GM19328 (cell line): ENCODE measurements at regions not wholly inside any gene's neighbourhood (a gene's known extent, or its start where the extent isn't known, plus 50 kb on each side); places are given as distances from the start of the nearest gene placed in this dataset.
"Not testable (repeated sequence)": the region's sequence is repeated elsewhere in the genome, so short reads cannot be mapped to it uniquely, and the experiment has no call there.

ENCODE experiments used
- ATAC-seq: cut with Tn5 transposase; IDR thresholded peaks from one replicate; pipeline ENCODE4 v1.9.1; 2021; ENCODE audit warnings: mild to moderate bottlenecking, moderate library complexity; ENCODE audit not compliant: unreplicated experiment

GRCh38 chr6:125423047-125423446 lies 121.3 kb upstream of the HDDC2 start:
- no peak for ATAC-seq

GRCh38 chr6:125431971-125432370 lies 130.2 kb upstream of the HDDC2 start:
- no peak for ATAC-seq

GRCh38 chr6:125432963-125433362 lies 131.2 kb upstream of the HDDC2 start:
- ATAC-seq, result no peak

- ATAC-seq, result no peak
Measured at GRCh38 chr6:125434760-125435159, 133.0 kb upstream of the HDDC2 start.

GRCh38 chr6:125439512-125439911 lies 137.7 kb upstream of the HDDC2 start:
- ATAC-seq, result no peak

- ATAC-seq, result no peak
Measured at GRCh38 chr6:125444006-125444923, 142.5 kb upstream of the HDDC2 start.

GRCh38 chr6:125445054-125445453 lies 143.3 kb upstream of the HDDC2 start:
- ATAC-seq, result no peak

- no peak for ATAC-seq
Measured at GRCh38 chr6:125446011-125446410, 144.2 kb upstream of the HDDC2 start.

GRCh38 chr6:125451750-125452149 lies 150.0 kb upstream of the HDDC2 start:
- no peak for ATAC-seq

- ATAC-seq, result no peak
Measured at GRCh38 chr6:125453516-125453915, 151.7 kb upstream of the HDDC2 start.

- no peak for ATAC-seq
Measured at GRCh38 chr6:125454351-125454750, 152.6 kb upstream of the HDDC2 start.

GRCh38 chr6:125458493-125458892 lies 156.7 kb upstream of the HDDC2 start:
- not testable (repeated sequence) for ATAC-seq

- ATAC-seq, result not testable (repeated sequence)
Measured at GRCh38 chr6:125465332-125465731, 163.6 kb upstream of the HDDC2 start.

- ATAC-seq, result no peak
Measured at GRCh38 chr6:125469915-125470314, 168.1 kb upstream of the HDDC2 start.

- ATAC-seq, result no peak
Measured at GRCh38 chr6:125471667-125472066, 169.9 kb upstream of the HDDC2 start.

GRCh38 chr6:125474061-125474460 lies 172.3 kb upstream of the HDDC2 start:
- no peak for ATAC-seq

GRCh38 chr6:125477156-125477555 lies 175.4 kb upstream of the HDDC2 start:
- ATAC-seq, result no peak

- no peak for ATAC-seq
Measured at GRCh38 chr6:125477844-125478243, 176.1 kb upstream of the HDDC2 start.

- ATAC-seq, result no peak
Measured at GRCh38 chr6:125480146-125480545, 178.4 kb upstream of the HDDC2 start.

- ATAC-seq, result no peak
Measured at GRCh38 chr6:125480571-125480970, 178.8 kb upstream of the HDDC2 start.

GRCh38 chr6:125481056-125481455 lies 179.3 kb upstream of the HDDC2 start:
- no peak for ATAC-seq

GRCh38 chr6:125485757-125486156 lies 184.0 kb upstream of the HDDC2 start:
- ATAC-seq, result no peak

- no peak for ATAC-seq
Measured at GRCh38 chr6:125486881-125487280, 185.1 kb upstream of the HDDC2 start.
